ENCODE measurements at regions not wholly inside any gene's neighbourhood (a gene's known extent, or its start where the extent isn't known, plus 50 kb on each side); places are given as distances from the start of the nearest gene placed in this dataset.

GRCh38 chr3:74124782-74125181 is 489.7 kb downstream of the CNTN3 start:
- no peak for TF ChIP-seq CTCF (IDR thresholded peaks at IDR 0.05)
- H3K9me3 ChIP-seq, result no peaks in the 10 kb centered on the region
- DNase-seq (ENCODE audit: low spot score), result no peak
- H3K4me1 ChIP-seq, result no peaks in the 10 kb centered on the region
- H3K4me3 ChIP-seq, result no peak overlapping the region
- H3K27me3 ChIP-seq, result no peaks in the 10 kb centered on the region
- no peaks in the 10 kb centered on the region for H3K36me3 ChIP-seq
- no peak overlapping the region for H3K27ac ChIP-seq

GRCh38 chr3:74122281-74122680 is 492.2 kb downstream of the CNTN3 start:
- Histone ChIP-seq H3K36me3 (no peaks in the 10 kb centered on the region), H3K4me3 (no peak overlapping the region), H3K4me1 (no peaks in the 10 kb centered on the region), H3K9me3 (no peaks in the 10 kb centered on the region), H3K27me3 (no peaks in the 10 kb centered on the region), H3K27ac (no peak overlapping the region)
- no peak for DNase-seq (ENCODE audit: low spot score)
- no peak for TF ChIP-seq CTCF (IDR thresholded peaks at IDR 0.05)

GRCh38 chr3:74121761-74122160 is 492.7 kb downstream of the CNTN3 start:
- Histone ChIP-seq H3K4me3 (no peak overlapping the region), H3K4me1 (no peaks in the 10 kb centered on the region), H3K36me3 (no peaks in the 10 kb centered on the region), H3K9me3 (no peaks in the 10 kb centered on the region), H3K27me3 (no peaks in the 10 kb centered on the region), H3K27ac (no peak overlapping the region)
- DNase-seq (ENCODE audit: low spot score), result no peak
- TF ChIP-seq CTCF (IDR thresholded peaks at IDR 0.05), result no peak

- no peak overlapping the region for H3K27ac ChIP-seq
Measured at GRCh38 chr3:74119221-74119620, 494.5 kb upstream of the PDZRN3 start.

GRCh38 chr3:74115906-74116305 is 491.2 kb upstream of the PDZRN3 start:
- Histone ChIP-seq H3K36me3 (no peaks in the 10 kb centered on the region), H3K27ac (no peak overlapping the region), H3K4me1 (no peaks in the 10 kb centered on the region), H3K4me3 (no peak overlapping the region), H3K9me3 (no peaks in the 10 kb centered on the region), H3K27me3 (no peaks in the 10 kb centered on the region)
- no peak for TF ChIP-seq CTCF (IDR thresholded peaks at IDR 0.05)
- no peak for DNase-seq (ENCODE audit: low spot score)

More at GRCh38 chr3:74119221-74119620, 494.5 kb upstream of the PDZRN3 start:
- TF ChIP-seq CTCF (IDR thresholded peaks at IDR 0.05), result no peak
- Histone ChIP-seq H3K27me3 (no peaks in the 10 kb centered on the region), H3K9me3 (no peaks in the 10 kb centered on the region), H3K4me1 (no peaks in the 10 kb centered on the region), H3K4me3 (no peak overlapping the region), H3K36me3 (no peaks in the 10 kb centered on the region)
- DNase-seq (ENCODE audit: low spot score), result no peak

- no peak for TF ChIP-seq CTCF (IDR thresholded peaks at IDR 0.05)
- H3K36me3 ChIP-seq, result no peaks in the 10 kb centered on the region
- no peaks in the 10 kb centered on the region for H3K9me3 ChIP-seq
- H3K27me3 ChIP-seq, result no peaks in the 10 kb centered on the region
- no peak overlapping the region for H3K4me3 ChIP-seq
- H3K27ac ChIP-seq, result no peak overlapping the region
- H3K4me1 ChIP-seq, result no peaks in the 10 kb centered on the region
- DNase-seq (ENCODE audit: low spot score), result no peak
Measured at GRCh38 chr3:74107451-74107850, 482.7 kb upstream of the PDZRN3 start.
